PC-3 (cell line): ENCODE measurements at regions not wholly inside any gene's neighbourhood (a gene's known extent, or its start where the extent isn't known, plus 50 kb on each side); places are given as distances from the start of the nearest gene placed in this dataset.

ENCODE experiments used
- ATAC-seq: fragments of 200-7000 bp; cut with Tn5 transposase; 2 replicates; pipeline ENCODE4 v1.9.1; 2020; ENCODE audit warnings: mild to moderate bottlenecking, moderate library complexity
- BruUV-seq: library from RNA; stranded (reverse); fragments of 400-500 nt; replicated peaks from 2 replicates; lab custom pipeline; 2021; lab: Mats Ljungman, UMichigan
- CTCF ChIA-PET: fragments of 300-600 bp; sonication (Branson Sonifier 250); formaldehyde crosslinking; loops from one replicate; lab custom pipeline; 2022; ENCODE audit warnings: antibody characterized with exemption; lab: Charles Lee
- POLR2A ChIA-PET: fragments of 300-600 bp; sonication (Branson Sonifier 250); formaldehyde crosslinking; loops from one replicate; lab custom pipeline; 2022; ENCODE audit warnings: antibody characterized with exemption; ENCODE audit not compliant: unreplicated experiment; lab: Charles Lee
- DNase-seq: peaks from one replicate; pipeline ENCODE4 v3.0.0-alpha.2; 2015
- H2AFZ ChIP-seq: fragments of 300-600 bp; sonication (generic); 2 replicates; pipeline ENCODE4 v1.6.0; 2016; ENCODE audit warnings: antibody characterized with exemption, low read length
- H3F3A ChIP-seq: fragments of 300-600 bp; sonication (generic); one replicate; pipeline ENCODE4 v1.6.0; 2017; ENCODE audit warnings: antibody characterized with exemption, low read length, control low read depth, mild to moderate bottlenecking; ENCODE audit not compliant: unreplicated experiment
- H3K27ac ChIP-seq: fragments of 300-600 bp; sonication (generic); 2 replicates; pipeline ENCODE4 v1.5.1; 2016; ENCODE audit warnings: mild to moderate bottlenecking, low read length
- H3K27me3 ChIP-seq: fragments of 300-600 bp; sonication (generic); 2 replicates; pipeline ENCODE4 v1.6.1; 2016; ENCODE audit warnings: low read length, mixed read lengths
- H3K36me3 ChIP-seq: fragments of 300-600 bp; sonication (generic); 2 replicates; pipeline ENCODE4 v1.6.1; 2016; ENCODE audit warnings: low read depth, mixed run types, low read length, mixed read lengths
- H3K4me1 ChIP-seq: fragments of 300-600 bp; sonication (generic); 2 replicates; pipeline ENCODE4 v1.5.1; 2016; ENCODE audit warnings: low read length; ENCODE audit not compliant: insufficient read depth
- H3K4me2 ChIP-seq: fragments of 300-600 bp; sonication (generic); 2 replicates; pipeline ENCODE4 v1.6.0; 2016; ENCODE audit warnings: low read length
- H3K4me3 ChIP-seq: fragments of 300-600 bp; sonication (generic); 2 replicates; pipeline ENCODE4 v1.5.1; 2016; ENCODE audit warnings: mild to moderate bottlenecking, low read length, mixed read lengths
- H3K79me2 ChIP-seq: fragments of 300-600 bp; sonication (generic); 2 replicates; pipeline ENCODE4 v1.6.1; 2017; ENCODE audit warnings: low read length, mixed read lengths
- H3K9ac ChIP-seq: fragments of 300-600 bp; sonication (generic); 2 replicates; pipeline ENCODE4 v1.6.0; 2016; ENCODE audit warnings: mild to moderate bottlenecking, low read length
- H3K9me2 ChIP-seq: fragments of 300-600 bp; sonication (generic); replicated peaks from 2 replicates; pipeline ENCODE4 v1.6.1; 2016; ENCODE audit warnings: mixed run types, low read length, mixed read lengths
- H3K9me3 ChIP-seq: fragments of 300-600 bp; sonication (generic); 2 replicates; pipeline ENCODE4 v1.6.1; 2016; ENCODE audit warnings: low read length, mixed read lengths
- H4K20me1 ChIP-seq: fragments of 300-600 bp; sonication (generic); 2 replicates; pipeline ENCODE4 v1.6.1; 2016; ENCODE audit warnings: low read length, mixed read lengths
- CTCF ChIP-seq: fragments of 300-600 bp; sonication (generic); conservative IDR thresholded peaks from 2 replicates; pipeline ENCODE4 v1.5.1; 2017; ENCODE audit warnings: antibody characterized with exemption, low read depth, mild to moderate bottlenecking, low read length
- EZH2 ChIP-seq: fragments of 300-600 bp; sonication (generic); IDR thresholded peaks from one replicate; pipeline ENCODE4 v1.6.1; 2017; ENCODE audit warnings: antibody characterized with exemption, mild to moderate bottlenecking, low read length; ENCODE audit not compliant: unreplicated experiment
- EZH2phosphoT487 ChIP-seq: fragments of 300-600 bp; sonication (generic); IDR thresholded peaks from 2 replicates; pipeline ENCODE4 v1.6.1; 2018; ENCODE audit warnings: mild to moderate bottlenecking, antibody characterized with exemption, low read length, borderline replicate concordance
- intact Hi-C: fragments of 100-400 bp; cut with micrococcal nuclease; formaldehyde crosslinking; loops from 2 replicates; pipeline ENCODE4 v1.9.0; 2023

GRCh38 chr2:22788749-22789327 lies 596.1 kb upstream of the KLHL29 start:
- no peak for ATAC-seq
- no peak for DNase-seq
- Histone ChIP-seq H3K36me3 (no peaks in the 10 kb centered on the region), H3K79me2 (no peaks in the 10 kb centered on the region), H3F3A (no peaks in the 10 kb centered on the region), H3K9me3 (peaks cover 4% of the 10 kb centered on the region; the same call in 1 of the 2 replicates), H3K4me3 (no peak overlapping the region), H4K20me1 (no peaks in the 10 kb centered on the region), H2AFZ (no peak overlapping the region), H3K27ac (no peak overlapping the region), H3K4me1 (no peaks in the 10 kb centered on the region), H3K9ac (no peak overlapping the region), H3K27me3 (no peaks in the 10 kb centered on the region), H3K9me2 (no peaks in the 10 kb centered on the region), H3K4me2 (no peak overlapping the region)
- TF ChIP-seq EZH2: no peak
- no peak for TF ChIP-seq CTCF
- no peak for TF ChIP-seq EZH2phosphoT487
- BruUV-seq: no TSS peak
- intact Hi-C loops: no loop called here
- ChIA-PET CTCF (no interaction called here), POLR2A (no interaction called here)

GRCh38 chr2:22795287-22795866 lies 589.6 kb upstream of the KLHL29 start:
- CTCF ChIA-PET: no interaction called here
- ATAC-seq (no peak), DNase-seq (no peak)
- Histone ChIP-seq H4K20me1 (no peaks in the 10 kb centered on the region), H3K27ac (no peak overlapping the region), H3F3A (no peaks in the 10 kb centered on the region), H3K9ac (no peak overlapping the region), H3K9me3 (no peaks in the 10 kb centered on the region), H2AFZ (no peak overlapping the region), H3K9me2 (no peaks in the 10 kb centered on the region), H3K4me2 (no peak overlapping the region), H3K27me3 (no peaks in the 10 kb centered on the region), H3K79me2 (no peaks in the 10 kb centered on the region), H3K4me3 (no peak overlapping the region), H3K4me1 (no peaks in the 10 kb centered on the region), H3K36me3 (no peaks in the 10 kb centered on the region)
- no peak for TF ChIP-seq CTCF
- TF ChIP-seq EZH2phosphoT487: no peak
- no peak for TF ChIP-seq EZH2
- BruUV-seq: no TSS peak
- intact Hi-C loops: no loop called here
- POLR2A ChIA-PET: no interaction called here

- no peak overlapping the region for H3K27ac ChIP-seq
- intact Hi-C loops: no loop called here
- H3K36me3 ChIP-seq: no peaks in the 10 kb centered on the region
- no peaks in the 10 kb centered on the region for H3F3A ChIP-seq
- H3K4me1 ChIP-seq: no peaks in the 10 kb centered on the region
- POLR2A ChIA-PET: no interaction called here
- H3K79me2 ChIP-seq: no peaks in the 10 kb centered on the region
- no peak overlapping the region for H2AFZ ChIP-seq
- no peaks in the 10 kb centered on the region for H4K20me1 ChIP-seq
- no peaks in the 10 kb centered on the region for H3K9me2 ChIP-seq
- no peaks in the 10 kb centered on the region for H3K9me3 ChIP-seq
- ATAC-seq: no peak
- no peak overlapping the region for H3K9ac ChIP-seq
- DNase-seq: no peak
- no peaks in the 10 kb centered on the region for H3K27me3 ChIP-seq
- CTCF ChIA-PET: no interaction called here
- TF ChIP-seq EZH2: no peak
- no peak for TF ChIP-seq CTCF
- BruUV-seq: no TSS peak
- no peak overlapping the region for H3K4me2 ChIP-seq
- H3K4me3 ChIP-seq: no peak overlapping the region
These were observed 586.6 kb upstream of the KLHL29 start for GRCh38 chr2:22798386-22798785.
